OCI-M1 (cell line): ENCODE measurements at regions not wholly inside any gene's neighbourhood (a gene's known extent, or its start where the extent isn't known, plus 50 kb on each side); places are given as distances from the start of the nearest gene placed in this dataset.

Experiments
- DNase-seq: peaks from one replicate; lab custom pipeline; 2025; lab: John Stamatoyannopoulos, UW

DNA sequence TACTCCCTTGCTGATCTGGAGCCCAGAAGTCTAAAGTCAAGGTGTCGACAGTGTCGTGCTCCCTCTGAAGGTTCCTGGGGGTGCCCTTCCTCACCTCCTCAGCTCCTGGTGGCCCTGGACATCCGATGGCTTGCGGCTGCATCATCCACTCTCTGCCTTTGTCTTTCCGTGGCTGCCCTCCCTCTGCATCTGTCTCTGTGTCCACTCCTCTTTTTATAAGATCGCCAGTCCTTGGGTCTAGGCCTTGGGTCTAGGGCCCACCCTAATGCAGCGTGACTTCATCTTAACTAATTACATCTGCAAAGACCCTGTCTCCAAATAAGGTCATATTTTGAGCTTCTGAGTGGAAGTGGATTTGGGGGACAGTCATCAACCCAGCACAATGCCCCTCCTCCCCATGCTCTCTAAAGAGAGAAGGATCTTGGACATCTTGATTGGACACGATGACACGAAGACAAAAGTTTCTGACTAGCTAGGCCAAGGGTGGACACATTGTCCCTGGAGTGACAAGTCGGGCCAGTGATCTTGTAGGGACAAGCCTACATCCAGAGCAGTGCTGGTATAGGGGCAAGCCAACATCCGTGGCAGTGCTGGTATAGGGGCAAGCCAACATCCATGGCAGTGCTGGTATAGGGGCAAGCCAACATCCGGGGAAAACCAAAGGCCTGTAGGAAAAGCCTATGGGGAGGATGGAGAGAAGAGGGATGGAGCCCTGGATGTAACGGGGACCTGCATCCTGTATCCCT is 93.9 kb upstream of the DIO3 start:
- no peak for DNase-seq

DNA sequence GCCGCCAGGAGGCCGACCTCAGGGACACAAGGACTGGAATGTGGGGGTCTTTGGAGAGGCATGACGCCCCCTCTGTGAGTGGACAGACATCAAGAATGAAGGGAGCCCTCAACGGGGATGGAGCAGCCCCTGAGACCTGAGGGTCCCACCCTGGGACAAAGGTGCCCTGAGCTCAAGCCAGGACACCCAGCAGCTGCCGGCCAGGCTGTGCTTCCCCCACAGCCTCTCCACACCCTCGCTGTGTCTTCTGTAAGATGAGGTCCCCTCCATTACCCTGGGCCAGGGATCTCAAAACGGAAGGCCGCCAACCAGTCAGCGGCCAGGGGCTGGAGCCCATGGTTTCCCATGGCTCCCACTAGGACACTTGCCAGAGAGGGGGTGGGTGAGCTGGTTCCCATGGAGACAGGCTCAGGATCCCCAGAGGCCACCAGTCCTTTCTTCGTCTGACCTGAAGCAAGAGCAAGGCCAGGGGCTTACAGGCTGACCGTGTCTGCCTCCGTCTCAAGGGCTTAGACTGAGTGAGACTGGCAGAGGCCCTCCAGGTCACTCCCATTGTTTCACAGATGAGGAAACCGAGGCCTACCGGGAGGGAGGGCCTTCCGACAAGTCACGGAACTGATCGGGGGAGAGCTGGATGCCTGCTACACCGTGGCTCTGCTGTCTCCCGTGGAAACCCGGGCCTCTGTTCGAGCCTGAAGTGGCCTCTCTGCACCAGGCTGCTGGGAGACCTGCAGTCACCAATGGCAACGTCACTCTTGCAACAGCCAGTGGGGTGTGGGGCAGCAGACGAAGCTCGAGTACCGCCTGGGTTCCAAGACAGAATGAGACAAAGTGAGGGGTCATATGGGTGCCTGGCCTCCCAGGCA is 91.7 kb upstream of the DIO3 start:
- no peak for DNase-seq

DNA sequence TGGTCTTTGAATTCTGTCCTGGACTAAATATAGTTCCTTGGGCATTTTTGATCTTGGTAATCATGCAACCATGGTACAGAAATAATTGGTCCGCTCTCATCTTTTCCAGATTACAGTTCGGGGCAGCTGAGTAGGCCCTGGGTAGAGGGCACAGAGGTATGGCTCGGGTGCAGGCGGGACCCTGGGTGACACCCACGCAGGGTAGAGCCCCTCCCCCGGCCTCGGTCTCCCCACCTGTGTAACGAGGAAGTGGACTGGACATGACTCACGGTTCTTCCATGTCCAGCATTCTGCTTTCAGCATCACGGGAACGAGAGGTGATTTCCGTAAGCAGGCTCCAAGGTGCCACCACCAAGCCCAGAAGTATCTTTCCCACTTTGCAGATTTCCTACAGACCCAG is 91.0 kb upstream of the DIO3 start:
- no peak for DNase-seq

DNA sequence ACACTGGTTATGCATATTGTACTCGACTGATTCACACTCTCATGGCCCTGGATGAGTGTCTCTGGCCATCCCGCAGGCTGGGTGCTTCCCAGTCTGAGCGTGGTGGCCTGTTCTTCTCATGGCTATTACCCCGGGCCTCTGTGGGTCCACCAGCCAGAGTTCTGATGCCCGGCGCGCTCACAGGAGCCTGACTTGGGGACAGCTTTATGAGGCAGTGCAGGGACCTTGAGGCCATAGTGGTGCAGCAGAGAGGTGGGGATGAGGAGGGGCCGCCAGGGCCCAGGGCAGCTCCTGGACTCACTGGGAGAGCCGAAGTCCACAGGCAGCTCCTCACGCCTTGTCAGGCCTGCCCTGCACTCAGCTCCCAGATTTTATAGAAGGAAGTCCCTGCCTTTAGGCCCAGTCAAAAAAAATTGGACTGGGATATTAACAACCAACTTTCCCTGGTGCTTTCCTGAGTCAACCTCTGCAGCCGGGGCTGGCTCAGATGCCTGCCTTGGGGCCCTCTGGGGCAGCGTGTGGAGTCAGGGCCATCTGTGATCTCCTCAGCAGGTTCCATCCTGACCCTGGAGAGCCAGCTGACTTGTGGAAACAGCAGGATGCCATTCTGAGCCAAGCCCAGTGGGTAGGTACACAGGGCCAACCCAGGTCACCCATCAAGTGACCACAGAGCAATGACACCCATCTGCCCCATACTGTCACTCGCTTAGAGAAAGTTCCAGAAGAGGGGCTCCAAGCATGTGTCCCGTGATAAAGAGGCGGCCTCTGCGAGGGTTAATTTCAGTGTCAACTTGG is 89.4 kb upstream of the DIO3 start:
- DNase-seq, result no peak

DNA sequence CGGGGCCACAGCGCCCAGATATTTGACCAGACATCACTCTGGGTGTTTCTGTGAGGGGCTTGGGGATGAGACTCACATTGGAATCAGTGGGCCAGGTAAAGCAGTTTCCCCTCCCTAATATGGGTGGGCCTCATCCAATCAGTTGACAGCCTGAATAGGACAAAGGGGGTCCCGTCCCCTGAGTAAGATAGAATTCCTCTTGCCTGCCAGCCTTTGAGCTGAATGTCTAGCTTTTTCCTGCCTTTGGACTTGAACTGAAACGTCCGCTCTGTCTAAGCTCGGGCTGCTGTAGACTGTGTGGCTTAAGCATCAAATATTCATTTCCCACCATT is 88.8 kb upstream of the DIO3 start:
- DNase-seq, result no peak

DNA sequence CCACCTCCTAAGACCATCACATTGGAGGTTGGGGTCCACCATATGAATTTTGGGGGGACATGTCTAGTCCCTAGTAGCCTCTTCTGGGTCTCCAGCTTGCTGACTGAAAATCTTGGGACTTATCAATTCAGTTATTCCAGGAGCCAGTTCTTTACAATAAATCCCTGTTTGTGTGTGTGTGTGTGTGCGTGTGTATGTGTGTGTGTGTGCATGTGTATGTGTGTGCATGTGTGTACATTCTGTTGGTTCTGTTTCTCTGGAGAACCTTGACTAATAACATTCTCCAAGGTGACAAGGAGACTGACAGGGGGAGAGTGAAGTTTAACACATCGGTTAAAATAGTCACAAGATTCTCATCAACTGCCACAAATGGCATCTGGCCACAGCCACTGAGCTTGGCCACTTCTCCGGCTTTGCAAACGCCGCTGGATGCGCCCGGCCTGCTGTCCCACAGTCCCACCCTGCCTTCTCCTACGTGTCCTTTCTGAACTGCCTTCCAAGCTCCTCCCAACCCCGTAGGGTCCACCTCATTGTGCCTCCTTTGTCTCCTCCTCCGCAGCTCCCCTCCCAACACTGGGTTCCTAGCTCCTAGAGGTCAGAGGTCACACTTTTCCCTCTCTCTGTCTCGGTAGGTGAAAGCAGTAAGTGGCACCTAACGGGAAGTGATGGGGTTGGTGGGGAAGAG is 88.1 kb upstream of the DIO3 start:
- DNase-seq, result no peak

DNA sequence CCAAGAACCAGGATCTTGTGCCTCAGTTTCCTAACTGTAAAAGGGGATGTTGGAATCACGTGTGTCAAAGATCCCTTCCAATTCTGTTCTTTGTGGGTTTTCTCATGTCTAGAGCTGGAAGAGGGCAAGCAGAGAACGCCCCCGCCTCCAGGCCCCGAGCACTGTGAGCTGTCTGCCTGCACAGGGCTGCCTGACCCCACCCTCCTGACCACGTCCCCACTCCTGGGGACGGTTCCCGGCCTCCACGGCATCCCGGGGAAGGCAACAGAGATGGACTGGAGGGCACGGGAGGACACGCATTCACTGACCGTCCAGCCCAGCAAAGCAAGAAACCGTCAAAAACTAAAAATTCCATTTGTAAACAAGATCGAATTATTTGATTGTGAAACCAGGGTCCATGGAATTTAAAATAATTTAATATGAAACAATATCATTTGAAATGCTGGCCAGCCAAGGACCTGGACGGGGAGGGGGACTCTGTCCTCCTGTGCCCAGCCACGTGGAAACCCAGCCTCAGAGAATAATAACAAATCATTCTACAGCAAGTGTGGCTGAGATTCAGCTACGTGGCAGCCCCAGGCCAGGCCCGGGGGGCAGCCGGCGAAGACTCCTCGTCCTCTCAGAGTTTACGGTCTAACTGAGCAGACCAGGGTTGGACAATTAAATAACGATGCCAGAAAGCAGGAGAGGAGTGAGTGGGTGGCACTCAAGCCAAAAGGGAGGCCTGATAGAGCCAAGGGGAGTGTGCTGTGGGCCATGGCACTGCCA is 87.3 kb upstream of the DIO3 start:
- DNase-seq, result no peak

DNA sequence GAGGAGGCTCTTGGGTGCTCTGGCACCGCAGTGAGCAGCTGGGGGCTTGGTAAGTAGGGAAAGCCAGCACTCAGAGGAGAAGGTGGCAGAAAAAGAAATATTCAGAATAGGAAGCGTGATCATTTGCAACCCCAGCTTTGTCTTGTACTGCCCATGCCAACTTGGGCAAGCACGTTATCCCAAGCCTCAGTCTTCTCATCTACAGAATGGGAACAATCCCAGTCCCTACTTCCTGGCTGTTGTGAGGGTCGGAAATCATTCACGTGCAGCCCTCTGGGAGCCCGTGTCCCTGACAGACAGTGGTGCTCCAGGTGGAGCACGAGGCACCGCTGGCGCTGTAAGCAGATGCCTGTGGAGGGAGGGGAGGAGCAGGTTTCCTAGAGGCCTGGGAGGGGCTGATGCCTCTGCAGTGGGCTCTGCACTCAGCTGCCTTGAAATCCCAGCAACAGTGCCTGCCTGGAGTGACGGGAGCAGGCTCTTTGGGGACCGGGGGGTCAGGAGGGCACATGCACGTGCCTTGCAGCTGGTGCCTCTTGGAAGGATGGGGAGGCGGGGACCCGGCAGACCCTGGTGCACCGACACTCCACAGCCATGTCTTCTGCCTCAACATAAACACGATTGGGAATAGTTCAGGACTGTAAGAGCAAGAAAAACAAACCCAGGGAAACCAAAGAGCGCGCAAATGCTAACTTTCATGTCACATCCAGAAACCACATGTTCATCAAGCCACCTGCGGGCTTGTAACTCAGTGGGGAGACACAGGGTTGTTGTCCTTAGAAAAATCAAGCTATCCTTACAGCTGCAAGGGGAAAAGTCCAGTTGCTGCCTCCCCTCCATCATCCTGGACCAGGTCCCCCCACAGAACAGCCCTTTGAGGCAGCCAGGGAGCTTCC is 86.5 kb upstream of the DIO3 start:
- DNase-seq, result no peak

DNA sequence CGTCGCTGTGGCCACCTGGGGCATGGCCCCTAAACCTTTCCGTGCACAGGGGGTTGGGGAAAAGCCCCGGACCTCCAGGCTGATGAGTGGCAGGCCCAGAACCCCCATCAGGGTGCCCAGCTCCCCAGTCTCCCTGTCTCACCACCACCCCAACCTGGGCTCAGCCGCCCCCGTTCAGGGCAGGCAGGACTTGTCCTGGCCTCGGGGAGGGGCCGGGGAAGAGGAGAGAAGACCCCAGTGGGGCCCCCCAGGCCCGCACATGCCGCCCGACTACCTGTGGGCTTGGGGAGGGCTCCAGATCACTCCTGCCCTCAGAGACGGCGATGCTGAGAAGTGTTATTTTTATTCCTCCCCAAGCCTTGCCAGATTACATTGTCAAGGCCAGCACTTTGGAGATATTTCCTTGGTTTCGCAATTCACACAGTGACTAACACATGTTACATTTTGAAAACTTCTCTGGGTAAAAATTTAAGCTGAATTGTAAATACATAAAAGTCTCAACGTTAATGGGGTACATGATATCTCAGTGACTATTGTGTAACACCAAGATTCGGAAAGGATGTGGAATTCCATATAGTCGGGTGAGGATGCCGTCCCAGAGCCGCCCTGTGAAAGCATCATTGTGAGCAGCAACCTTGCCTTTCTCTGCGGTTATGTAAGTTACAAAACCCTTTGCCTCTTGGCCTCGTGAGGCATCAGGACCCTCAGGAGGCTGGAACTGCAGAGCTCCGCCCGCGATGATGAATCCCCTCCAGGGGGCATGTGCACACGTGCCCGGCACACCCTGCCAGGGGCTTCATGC is 85.6 kb upstream of the DIO3 start:
- DNase-seq, result no peak

DNA sequence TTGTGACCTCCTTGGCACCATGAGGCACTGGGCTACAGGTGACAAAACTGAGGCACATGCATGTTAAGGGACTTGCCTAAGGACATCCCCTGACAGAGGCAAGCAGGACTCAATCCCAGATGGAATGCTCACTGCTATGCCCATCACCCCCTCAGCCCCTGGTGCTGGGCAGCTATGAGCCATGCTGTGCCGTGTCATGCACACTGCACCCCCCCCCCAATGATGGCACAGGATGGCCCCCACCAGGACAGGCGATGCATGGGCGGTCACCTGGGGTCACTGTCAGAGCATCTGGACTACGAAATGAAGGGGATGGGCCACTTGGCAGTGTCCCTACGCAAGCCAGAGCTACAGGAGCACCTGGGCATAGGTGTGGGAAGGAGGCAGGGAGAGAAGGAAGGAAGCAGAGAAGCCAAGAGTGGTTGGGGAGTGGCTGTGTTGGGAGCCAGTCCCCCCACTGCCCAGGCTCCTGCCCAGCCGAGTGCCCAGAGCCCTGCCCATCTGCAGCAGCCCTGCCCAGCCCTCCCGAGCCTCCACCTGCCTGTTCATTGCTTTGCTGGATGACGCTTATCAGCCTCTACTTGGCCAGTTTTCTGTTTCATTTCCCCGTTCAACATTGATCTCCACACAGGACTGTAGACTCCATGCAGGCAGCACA is 84.9 kb upstream of the DIO3 start:
- no peak for DNase-seq

DNA sequence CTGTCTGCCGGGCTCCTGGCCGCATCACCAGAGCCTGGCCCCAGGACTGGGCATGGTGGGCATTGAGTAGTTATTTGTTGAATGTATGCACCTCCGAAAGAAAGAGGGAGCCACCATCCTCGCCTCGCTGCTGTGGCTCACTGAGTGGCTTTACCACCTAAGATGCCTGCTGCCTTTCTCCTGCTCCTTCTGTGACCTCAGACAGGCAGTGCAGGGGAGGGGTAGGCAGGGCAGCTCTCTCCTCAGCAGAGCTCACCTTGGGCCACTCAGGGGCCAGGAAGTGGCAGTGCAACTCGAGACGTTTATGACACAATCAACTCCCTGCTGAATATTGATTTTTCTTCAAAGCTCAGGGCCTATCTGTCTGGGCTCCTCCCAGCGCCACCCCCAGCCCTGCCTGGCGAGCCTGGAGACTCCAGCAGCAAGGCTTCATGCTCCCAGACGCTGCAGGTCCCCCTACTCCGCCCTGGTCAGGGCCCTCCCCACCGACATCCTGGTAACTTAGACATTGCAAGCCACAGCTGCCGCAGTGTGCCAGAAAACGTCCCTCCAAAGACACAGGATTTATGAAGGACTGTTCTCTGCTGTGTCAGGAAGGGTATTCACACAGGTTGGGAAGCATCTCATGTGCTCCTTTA is 84.3 kb upstream of the DIO3 start:
- DNase-seq, result no peak

DNA sequence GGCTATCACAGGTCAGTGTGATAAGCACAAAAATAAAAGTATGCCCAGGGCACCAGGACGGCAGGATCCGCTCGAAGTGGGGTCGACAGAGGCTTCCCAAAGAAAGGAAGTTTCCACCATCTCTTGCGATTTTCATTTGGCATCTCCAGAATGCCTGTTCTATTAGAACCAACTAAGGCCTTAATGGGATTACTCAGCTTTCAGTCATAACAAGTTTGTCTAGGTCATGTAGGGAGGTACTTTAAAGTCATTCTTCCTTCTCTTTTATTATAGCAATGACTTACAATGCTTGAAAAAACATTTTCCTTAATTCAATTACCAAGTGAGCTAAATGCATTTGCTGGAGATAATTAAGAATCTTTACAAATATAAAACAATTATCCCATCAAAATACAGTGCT is 83.6 kb upstream of the DIO3 start:
- no peak for DNase-seq

DNA sequence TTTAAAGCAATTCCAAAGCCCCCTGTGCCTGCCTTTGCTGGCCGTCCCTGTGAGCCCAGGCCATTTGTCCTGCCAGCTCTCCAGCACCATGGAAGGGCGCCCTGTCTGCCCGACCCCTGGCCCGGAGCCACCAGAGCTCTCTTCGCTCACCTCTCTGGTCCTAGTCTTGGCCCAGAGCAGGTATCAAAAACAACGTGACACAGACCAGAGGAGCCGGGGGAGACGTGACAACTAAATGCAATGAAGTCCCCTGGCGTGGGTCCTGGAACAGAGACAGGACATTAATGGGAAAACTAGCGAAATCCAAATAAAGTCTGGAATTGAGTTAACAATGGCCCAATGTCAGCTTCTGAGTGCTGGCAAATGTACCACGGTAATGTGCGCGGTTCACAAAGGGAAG is 83.2 kb upstream of the DIO3 start:
- no peak for DNase-seq

DNA sequence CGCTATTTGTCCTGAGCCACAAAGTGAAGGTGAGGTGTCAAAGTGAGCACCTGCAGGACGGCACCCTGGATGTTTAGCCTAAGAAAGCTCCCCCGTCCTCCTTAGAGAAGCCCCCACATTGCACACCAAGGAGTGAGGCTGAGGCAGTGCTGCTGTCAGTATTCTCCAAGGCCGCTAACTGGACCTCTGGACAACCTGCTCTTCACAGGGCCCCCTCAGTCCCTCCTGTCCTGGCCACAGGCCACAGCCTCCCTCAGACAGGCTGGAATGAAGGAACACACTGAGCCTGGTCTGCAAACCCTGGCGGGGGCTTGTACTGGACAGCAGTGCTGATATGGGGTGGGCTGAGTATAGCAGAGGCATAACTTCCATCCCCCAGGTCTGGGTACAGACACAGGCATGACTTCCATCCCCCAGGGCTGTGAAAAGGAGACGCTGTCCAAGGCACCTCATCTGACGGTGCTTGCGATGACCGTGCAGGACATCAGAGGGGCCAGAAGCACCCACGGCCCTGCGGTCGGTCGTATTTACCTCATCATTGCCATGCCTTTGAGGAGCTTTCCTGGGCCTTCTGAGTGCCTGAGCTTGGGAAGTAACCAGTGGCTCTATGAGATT is 82.4 kb upstream of the DIO3 start:
- DNase-seq, result no peak

DNA sequence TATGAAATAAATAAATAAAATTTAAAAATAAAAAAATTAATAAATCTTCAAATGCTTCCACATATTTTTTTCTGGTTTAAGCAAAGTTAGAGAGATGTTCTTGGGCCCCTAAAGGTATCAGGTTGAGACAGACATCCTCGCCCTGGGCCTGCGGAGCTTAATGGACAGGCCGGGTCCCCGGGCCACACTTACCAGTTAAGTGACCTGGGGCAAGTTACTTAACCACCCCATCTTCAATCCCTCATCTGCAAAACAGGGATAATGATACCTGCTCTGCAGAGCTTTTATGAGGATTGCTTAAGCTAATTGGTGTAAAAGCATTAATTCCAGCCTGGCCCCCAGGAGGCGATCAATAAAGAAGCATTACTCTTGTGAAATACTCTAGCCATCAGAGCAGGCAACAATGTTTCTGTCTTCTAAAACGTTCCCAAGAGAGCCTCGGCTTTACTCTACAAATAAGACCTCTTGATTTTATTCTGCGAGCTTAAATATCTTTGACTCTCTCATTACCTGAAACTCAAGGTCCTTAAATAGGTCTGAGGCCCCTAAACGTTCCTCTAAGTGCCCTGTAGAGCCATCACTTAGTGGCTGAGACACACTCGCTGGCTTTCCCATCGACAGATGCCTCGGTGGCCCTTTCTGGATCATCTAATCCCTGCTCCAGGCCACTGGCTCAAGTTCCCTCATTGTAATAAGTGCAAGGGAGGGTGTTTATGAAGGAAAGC is 81.1 kb upstream of the DIO3 start:
- no peak for DNase-seq

DNA sequence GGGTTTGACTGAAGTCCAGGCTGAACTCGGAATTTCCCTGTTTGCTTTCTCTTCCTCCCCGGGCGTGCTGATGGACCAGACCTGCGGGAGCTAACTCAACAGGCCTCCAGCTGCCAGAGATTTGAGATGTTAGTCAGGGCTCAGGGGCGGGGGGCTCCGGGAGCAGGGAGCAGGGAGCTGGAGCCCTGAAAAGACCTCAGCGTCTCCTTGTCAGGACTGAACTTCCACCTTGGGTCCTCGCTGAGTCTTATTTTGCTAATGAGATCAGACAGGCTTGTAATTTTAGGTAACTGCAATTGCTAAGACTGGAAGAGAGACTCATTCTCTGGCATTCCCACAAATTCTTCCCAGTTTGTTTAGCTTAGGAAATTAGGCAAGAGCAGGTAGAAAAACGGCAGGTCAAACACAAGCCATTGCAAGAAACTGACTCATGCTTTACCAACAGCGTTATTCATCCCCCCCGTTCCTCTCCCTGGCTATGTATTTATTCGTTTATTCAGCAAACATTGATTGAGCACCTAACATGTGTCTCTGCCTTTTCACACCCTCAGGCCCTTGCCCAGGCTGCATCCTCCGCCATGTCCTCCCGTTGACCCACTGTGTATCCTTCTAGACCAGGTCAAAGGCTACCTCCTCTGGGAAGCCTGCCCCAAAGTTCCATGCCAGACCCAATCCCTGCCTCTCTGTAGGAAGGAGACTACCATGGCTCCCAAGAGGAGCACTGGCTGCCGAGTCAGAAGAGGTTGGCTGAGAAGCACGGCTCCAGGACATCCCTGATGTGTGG is 80.4 kb upstream of the DIO3 start:
- DNase-seq, result no peak

DNA sequence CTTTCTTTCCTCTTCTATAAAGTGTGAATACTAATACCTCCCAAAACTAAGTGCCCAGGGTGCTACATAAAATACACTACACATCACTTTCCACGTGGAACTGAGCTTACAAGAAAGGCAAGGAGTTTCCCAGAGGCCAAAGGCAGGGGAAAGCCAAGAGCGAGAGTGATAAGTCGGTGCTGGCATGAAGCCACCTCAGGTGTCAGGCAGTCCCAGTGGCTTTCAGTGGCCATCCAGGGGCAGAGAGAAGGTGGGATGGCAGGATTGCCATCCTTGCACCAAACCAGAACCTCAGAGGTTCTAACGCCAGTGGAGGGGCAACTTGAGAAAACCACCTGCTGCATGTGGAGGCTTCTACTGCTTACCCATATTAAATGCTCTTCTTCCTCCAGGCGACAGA is 79.7 kb upstream of the DIO3 start:
- DNase-seq, result no peak
